Endothelial cell (in vitro differentiated cells): ENCODE measurements at regions not wholly inside any gene's neighbourhood (a gene's known extent, or its start where the extent isn't known, plus 50 kb on each side); places are given as distances from the start of the nearest gene placed in this dataset.

Experiments used
- DNase-seq: peaks from one replicate; pipeline ENCODE4 v3.0.0; 2021; ENCODE audit warnings: low spot score
- H3K27ac Mint-ChIP-seq: one replicate; pipeline ENCODE4 v1.8.0; 2021; ENCODE audit warnings: mixed read lengths, inconsistent platforms; ENCODE audit not compliant: unreplicated experiment
- H3K27me3 Mint-ChIP-seq: one replicate; pipeline ENCODE4 v1.8.0; 2021; ENCODE audit warnings: mild to moderate bottlenecking, moderate library complexity, mixed read lengths, inconsistent platforms; ENCODE audit not compliant: unreplicated experiment
- H3K36me3 Mint-ChIP-seq: one replicate; pipeline ENCODE4 v1.8.0; 2021; ENCODE audit warnings: mild to moderate bottlenecking, low read depth, mixed read lengths, inconsistent platforms; ENCODE audit not compliant: unreplicated experiment
- H3K4me1 Mint-ChIP-seq: one replicate; pipeline ENCODE4 v1.8.0; 2021; ENCODE audit warnings: mild to moderate bottlenecking, mixed read lengths, inconsistent platforms; ENCODE audit not compliant: unreplicated experiment
- H3K4me3 Mint-ChIP-seq: one replicate; pipeline ENCODE4 v1.8.0; 2021; ENCODE audit warnings: mild to moderate bottlenecking, mixed read lengths, inconsistent platforms; ENCODE audit not compliant: unreplicated experiment
- H3K9me3 Mint-ChIP-seq: one replicate; pipeline ENCODE4 v1.8.0; 2021; ENCODE audit warnings: mixed read lengths, inconsistent platforms; ENCODE audit not compliant: unreplicated experiment
- CTCF ChIP-seq: fragments of 200-600 bp; sonication (generic); IDR thresholded peaks from one replicate; pipeline ENCODE4 v1.5.0; 2021; ENCODE audit warnings: antibody characterized with exemption; ENCODE audit not compliant: unreplicated experiment

GRCh38 chr6:106901062-106901461 lies 73.5 kb downstream of the CD24 start:
- peaks cover 13% of the 10 kb centered on the region for H3K36me3 Mint-ChIP-seq
- no peak for TF ChIP-seq CTCF
- peak overlapping the region; percentile 2 for H3K4me3 Mint-ChIP-seq
- H3K9me3 Mint-ChIP-seq = peaks cover 23% of the 10 kb centered on the region
- no peak overlapping the region for H3K27ac Mint-ChIP-seq
- no peaks in the 10 kb centered on the region for H3K4me1 Mint-ChIP-seq
- no peak for DNase-seq
- peaks cover 5% of the 10 kb centered on the region for H3K27me3 Mint-ChIP-seq

GRCh38 chr6:106899697-106900096 lies 74.8 kb downstream of the CD24 start:
- H3K27me3 Mint-ChIP-seq = peaks cover 7% of the 10 kb centered on the region
- DNase-seq = no peak
- H3K36me3 Mint-ChIP-seq = peaks cover 13% of the 10 kb centered on the region
- no peak overlapping the region for H3K27ac Mint-ChIP-seq
- H3K4me3 Mint-ChIP-seq = no peak overlapping the region
- H3K4me1 Mint-ChIP-seq = no peaks in the 10 kb centered on the region
- no peak for TF ChIP-seq CTCF
- H3K9me3 Mint-ChIP-seq = peaks cover 23% of the 10 kb centered on the region

- H3K4me3 Mint-ChIP-seq = no peak overlapping the region
- TF ChIP-seq CTCF = no peak
- H3K27ac Mint-ChIP-seq = no peak overlapping the region
- H3K4me1 Mint-ChIP-seq = no peaks in the 10 kb centered on the region
- H3K27me3 Mint-ChIP-seq = peaks cover 8% of the 10 kb centered on the region
- DNase-seq = no peak
- H3K36me3 Mint-ChIP-seq = peaks cover 7% of the 10 kb centered on the region
- H3K9me3 Mint-ChIP-seq = peaks cover 11% of the 10 kb centered on the region
These were observed 76.9 kb downstream of the CD24 start for GRCh38 chr6:106897580-106897979.

- peaks cover 2% of the 10 kb centered on the region for H3K9me3 Mint-ChIP-seq
- no peaks in the 10 kb centered on the region for H3K4me1 Mint-ChIP-seq
- TF ChIP-seq CTCF = no peak
- no peak overlapping the region for H3K4me3 Mint-ChIP-seq
- peaks cover 5% of the 10 kb centered on the region for H3K27me3 Mint-ChIP-seq
- H3K27ac Mint-ChIP-seq = no peak overlapping the region
- DNase-seq = no peak
- H3K36me3 Mint-ChIP-seq = peaks cover 2% of the 10 kb centered on the region
These were observed 78.9 kb downstream of the CD24 start for GRCh38 chr6:106895703-106896040.

- DNase-seq = no peak
- no peak overlapping the region for H3K4me3 Mint-ChIP-seq
These were observed 79.4 kb downstream of the CD24 start for GRCh38 chr6:106894978-106895702.

More at GRCh38 chr6:106894978-106895702, 79.4 kb downstream of the CD24 start:
- Mint-ChIP-seq H3K4me1 (peaks cover 1% of the 10 kb centered on the region), H3K36me3 (no peaks in the 10 kb centered on the region), H3K27ac (no peak overlapping the region), H3K9me3 (no peaks in the 10 kb centered on the region), H3K27me3 (peaks cover 4% of the 10 kb centered on the region)
- TF ChIP-seq CTCF = no peak
